Stromal cell of bone marrow (primary cell): ENCODE measurements at regions not wholly inside any gene's neighbourhood (a gene's known extent, or its start where the extent isn't known, plus 50 kb on each side); places are given as distances from the start of the nearest gene placed in this dataset.
"Not testable (repeated sequence)": the region's sequence is repeated elsewhere in the genome, so short reads cannot be mapped to it uniquely, and the experiment has no call there.

ENCODE experiments used
- DNase-seq: peaks from one replicate; pipeline ENCODE4 v3.0.0-alpha.2; 2012; ENCODE audit warnings: low read depth

DNA sequence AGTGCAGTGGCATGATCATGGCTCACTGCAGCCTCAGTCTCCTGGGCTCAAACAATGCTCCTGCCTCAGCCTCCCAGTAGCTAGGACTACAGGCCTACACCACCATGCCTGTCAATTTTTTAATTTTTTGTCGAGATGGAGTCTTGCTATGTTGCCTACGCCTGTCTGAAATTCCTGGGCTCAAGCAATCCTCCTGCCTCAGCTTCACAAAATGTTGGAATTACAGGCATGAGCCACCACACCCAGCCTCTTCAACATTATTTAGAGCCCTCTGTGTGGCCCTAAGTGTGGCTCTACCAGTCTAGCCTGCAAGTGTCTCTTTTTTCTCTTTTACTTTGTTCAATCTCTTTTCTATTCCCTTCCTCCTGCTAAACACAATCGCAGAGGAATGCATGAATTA is 154.4 kb upstream of the EPB41L4A start:
- no peak for DNase-seq

DNA sequence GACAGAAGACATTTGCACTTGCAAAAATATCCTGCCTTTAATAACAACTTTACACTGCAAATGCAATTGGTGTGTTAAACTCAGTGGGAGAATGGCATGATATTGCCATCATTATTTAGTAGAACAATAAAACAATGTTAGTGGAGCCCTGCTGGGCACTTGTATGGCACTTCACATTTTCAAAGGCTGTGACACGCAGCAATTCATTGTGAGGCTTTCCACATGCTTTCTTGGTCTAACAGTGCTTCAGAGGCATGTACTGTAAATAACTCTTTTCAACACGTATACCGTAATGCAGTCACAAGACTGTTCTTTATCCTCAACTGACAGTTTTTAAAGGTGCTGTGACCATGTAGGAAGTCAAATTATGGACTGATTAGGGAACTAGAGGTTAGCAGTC is 155.5 kb upstream of the EPB41L4A start:
- DNase-seq: no peak

DNA sequence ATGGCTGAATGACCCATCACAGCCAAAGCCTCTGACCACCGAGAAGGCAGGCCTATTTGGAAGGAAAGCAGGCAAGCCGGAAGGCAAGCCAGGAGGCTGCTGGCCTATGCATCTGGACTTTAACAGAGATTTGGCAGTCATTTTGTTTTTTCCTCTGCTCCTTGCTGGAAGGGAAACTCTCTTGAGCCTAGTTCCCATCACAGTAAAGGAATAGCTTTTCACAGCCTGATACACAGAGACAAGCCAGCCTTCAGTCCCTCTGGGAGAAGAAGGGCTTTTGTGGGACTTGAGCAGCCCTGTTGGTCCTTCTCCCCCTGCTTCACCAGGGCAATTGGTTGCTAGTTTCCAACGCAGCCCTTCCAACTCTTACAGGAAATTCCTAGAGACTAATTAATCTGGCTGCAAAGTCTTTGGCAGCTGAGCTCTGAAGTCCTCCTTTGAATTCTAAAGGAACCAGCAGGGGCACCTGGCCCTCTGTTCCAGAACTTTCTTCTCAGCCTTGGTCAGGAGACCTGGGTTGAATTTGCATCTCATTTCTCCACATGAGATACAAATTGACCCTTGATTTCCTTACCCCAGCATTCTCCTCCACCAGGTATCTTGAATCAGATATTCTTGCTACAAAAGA is 157.3 kb upstream of the EPB41L4A start:
- DNase-seq: no peak

DNA sequence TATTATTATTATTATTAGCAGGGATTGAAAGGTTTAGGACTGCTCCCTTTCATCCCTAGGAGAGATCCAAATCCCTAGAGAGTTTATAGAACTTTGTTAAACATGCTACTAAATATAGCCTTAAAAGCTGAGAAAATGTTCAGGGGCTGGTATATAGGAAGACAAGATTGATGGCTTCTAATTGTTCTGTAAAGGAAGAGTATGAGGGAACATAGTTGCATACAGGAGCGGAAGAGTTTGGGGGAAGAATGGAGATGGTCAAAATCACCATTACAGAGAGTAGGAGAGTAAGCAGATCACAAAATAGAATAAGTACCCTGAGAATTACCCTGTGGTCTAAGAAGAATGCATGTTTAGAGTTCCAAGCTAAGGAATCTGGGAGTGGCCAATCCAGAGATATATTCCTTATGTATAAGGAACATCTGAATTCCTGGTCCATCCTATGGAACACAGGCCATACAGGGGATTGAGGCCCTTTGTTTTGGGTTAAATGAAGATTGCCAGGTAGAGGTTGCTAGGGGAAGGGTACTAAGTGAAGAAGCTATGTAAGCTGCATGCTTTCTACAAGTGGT is 158.0 kb upstream of the APC start:
- DNase-seq: no peak

DNA sequence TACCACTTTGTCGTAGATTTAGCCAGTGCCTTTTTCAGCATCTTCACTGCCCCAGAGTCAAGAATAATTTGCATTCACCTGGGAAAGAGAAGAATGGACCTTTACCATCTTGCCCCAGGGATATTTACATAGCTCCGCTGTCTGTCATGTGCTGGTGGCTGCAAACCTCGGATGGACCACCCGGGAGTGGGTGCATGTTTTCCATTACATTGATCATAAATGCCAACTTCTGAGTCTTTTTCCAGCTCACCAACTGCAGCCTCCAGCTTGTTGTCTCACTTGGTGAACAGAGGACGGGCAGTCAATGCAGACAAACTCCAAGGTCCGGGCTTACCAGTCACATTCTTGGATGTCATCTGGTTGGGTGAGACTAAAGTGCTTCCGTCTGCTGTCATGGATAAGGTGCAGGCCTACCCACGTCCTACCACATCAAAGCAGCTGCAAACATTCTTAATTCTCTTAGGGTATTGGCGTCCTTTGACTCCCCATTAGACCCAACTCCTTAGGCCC is 155.8 kb upstream of the APC start:
- no peak for DNase-seq

DNA sequence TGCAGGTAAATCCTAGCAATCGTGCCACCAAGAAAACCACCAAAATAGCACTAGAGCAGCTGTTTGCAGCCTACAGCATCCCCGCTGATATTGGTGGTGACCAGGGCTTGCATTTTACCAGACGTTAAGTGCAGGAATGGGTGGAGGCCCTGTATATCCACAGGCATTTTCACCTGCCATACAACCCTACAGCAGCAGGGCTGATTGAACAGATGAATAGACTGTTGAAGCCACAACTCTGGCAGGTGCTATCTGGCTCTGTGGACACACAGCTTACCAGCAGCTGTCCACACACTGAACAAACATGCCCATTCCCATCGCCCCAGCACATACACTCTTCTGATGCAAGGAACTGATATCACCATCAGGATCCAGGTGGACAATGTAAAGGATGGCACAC is 154.5 kb upstream of the APC start:
- no peak for DNase-seq

DNA sequence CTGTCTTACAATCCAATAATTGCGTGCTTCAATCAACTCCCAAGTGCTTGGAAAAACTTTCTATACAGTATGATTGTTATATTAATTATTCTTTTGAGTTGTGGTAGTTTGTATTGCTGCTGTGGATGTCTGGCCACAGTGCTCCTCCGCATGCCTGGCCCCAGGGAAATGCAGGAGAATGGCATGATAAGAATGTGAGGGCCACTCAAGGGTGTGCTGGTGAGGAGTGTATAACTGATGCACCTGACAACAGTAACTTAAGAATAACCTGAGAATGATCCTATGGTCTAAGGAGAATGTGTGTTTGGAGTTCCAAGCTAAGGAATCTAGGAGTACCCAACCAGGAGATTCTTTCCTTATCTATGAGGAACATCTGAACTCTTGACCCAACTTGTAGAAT is 152.9 kb upstream of the APC start:
- no peak for DNase-seq

DNA sequence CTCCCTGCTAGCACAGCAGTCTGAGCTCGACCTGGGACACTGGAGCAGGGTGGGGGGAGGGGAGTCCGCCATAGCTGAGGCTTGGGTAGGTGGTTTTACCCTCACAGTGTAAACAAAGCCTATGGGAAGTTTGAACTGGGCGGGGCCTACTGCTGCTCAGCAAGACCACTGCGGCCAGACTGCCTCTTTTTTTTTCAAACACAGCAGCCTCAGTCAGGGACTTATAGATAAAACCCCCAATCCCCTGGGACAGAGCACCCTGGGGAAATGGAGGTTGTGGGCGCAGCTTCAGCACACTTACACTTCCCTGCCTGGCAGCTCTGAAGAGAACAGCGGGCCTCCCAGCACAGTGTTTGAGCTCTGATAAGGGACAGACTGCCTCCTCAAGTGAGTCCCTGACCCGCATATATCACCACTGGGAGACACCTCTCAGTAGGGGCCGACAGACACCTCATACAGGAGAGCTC is 151.1 kb upstream of the APC start:
- DNase-seq: no peak

DNA sequence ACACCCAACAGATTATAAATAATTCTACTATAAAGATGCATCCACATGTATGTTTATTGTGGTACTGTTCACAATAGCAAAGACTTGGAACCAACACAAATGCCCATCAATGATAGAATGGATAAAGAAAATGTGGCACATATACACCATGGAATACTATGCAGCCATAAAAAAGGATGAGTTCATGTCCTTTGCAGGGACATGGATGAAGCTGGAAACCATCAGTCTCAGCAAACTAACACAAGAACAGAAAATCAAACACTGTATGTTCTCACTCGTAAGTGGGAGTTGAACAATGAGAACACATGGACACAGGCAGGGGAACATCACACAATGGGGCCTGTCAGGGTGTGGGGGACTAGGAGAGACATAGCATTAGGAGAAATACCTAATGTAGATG is 146.8 kb upstream of the APC start:
- DNase-seq: not testable (repeated sequence)

DNA sequence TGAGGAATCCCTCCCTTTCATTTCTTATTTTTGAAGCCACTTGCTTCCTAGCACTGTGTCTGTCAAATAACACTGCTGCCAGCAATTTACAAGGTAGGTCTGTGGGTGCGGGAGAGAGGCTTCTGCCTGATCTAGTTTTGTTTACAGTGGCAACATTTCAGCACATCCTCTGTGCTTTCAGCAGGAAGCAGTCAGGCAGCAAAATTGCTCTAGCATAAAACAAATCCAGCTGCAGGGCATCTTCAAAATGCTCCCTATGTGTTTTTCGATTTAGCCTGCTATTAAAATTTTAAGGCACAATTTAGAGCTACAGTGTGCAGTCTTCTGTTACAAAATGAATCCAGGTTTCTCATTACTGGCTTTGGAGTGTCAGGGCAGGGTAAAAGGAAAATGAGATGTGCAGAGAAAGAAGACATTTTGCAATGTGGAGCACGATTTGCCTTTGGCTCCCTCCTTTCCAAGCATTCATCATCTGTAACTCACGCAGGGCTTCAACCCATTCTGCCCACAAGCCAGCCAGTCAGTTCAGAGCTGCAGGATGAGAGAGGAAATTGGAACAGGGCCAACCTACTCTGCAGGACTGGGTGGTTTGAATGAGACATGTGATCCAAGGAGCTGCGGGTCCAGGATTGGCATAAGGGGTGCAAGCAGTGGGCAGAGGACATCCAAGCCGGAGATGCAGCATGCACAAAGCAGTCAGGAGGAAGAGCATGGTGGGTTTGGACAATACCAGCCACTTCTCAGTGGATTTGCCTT is 143.4 kb upstream of the APC start:
- peak; percentile 18 for DNase-seq

DNA sequence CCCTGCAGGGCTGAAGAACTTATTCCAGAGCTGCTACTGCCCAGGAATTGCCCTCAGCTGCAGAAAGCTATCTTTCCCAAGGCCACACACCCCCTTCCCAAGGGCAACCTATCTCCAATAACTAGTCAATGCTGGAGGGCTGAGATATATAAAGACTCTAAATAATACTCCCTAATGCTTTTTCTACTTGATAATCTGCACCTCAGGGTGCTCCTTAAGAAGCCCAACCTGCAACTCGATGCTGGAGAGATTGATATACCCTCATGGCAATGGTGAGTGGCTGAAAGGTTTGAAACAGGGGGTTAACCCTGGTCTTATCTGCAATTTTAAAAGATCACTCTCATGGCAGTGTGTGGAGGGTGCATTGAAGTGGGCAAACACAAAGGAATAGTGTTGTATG is 142.7 kb upstream of the APC start:
- DNase-seq: no peak

DNA sequence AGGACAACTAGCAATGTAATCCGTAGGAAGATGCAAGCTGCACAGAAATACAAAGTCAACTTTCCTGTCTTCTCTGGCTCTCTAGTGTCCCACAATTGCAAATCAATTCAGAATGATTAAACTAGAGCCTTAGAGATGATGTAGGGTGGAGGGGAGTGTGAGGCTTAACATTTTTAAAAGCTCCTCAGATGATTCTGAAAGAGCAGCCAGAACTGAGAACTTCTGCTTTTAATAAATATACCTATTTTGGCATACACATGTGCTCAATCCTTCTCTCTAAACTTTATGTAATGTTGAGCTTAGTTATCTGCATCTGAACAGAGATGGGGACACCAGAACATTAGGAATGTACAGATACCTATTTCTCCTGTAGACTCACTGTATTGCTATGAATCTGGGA is 139.9 kb upstream of the APC start:
- DNase-seq: no peak

DNA sequence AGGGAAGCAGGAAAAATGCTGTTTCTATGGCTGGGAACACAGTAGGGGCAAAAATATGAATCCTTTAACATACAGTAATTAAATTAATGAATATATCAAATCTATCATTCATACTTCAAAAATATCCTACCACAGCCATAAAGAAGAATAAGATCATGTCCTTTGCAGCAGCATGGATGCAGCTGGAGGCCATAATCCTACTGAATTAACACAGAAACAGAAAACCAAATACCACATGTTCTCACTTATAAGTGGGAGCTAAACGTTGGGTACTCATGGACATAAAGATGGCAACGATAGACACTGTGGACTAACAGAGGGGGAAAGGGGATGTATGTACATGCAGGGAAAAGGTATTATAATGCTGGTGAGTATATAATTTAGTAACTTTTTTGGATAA is 137.2 kb upstream of the APC start:
- not testable (repeated sequence) for DNase-seq

DNA sequence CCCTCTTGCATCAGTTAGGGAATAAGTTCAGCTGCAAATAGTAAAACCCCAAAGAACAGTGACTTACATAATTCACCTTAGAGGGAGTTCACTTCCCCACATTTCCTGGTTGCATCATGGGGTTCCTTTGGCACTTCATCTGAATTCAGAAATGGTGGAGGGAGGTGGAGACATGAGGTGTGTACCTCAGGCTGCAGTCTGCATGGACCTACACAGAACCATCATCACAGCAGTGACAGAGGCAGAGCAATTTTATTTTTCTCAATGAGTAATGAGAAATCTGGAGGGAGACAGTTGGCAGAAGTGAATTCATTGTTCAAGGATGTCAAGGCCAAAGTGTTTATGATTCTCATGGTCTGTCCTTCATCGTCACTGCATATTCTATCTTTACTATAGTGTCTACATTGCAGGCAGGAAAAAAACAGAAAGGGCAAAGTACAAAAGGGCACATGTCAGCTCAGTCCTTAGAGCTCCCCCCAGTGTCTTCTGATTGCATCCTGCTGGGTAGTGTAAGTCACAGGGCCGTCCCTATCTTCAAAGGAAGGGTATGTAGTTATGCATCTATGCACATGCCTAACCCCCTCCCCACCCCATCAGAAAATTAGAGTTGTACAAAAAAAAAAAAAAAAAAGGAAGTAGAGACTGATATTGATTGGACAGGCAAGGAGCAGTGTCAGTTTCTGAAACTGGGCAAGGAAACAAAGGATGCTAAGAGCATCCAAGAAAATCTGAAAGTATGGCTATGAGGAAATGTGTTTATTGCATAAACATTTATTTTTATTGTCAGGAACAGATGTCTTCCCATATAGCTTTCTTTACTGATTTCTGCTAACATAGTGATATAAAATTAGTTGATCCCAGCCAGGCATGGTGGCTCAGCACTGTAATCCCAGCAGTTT is 132.7 kb upstream of the APC start:
- no peak for DNase-seq

DNA sequence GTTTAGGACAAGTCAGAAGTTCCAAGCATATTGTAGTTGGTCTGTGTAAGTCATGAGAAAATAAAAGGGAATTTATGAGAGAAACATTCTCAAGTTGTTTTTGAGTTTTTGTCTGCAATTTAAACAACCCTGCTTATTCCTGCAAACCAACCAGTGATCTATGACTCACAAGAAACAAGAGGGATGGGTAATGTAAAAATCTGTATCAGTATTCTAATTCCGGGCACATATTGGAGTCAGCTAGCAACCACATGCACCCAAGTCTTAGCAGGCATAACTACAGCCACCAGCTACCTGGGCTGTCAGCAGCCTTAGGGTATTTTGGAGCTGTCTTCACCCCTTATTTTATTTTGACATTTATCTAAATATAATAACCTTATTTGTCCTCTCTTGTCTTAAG is 128.7 kb upstream of the APC start:
- DNase-seq: no peak

DNA sequence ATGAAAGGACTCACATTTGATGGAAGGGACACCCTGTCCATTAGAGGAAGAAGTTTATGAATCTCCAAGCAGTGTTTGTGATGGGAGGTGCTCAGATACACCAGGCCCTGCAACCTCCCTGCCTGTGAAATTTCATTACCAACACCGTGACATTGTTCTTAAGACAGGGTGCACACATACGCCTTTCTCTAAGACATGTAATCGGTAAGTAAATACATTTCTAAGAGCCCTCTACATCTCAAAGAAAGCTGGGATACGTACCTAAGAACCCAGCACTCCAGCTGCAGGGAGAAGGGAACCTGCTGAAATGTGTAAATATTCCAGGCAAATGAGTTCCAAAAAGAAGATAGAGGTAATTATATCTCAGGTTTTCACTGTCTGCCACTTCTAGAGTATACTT is 125.0 kb upstream of the APC start:
- DNase-seq: no peak

DNA sequence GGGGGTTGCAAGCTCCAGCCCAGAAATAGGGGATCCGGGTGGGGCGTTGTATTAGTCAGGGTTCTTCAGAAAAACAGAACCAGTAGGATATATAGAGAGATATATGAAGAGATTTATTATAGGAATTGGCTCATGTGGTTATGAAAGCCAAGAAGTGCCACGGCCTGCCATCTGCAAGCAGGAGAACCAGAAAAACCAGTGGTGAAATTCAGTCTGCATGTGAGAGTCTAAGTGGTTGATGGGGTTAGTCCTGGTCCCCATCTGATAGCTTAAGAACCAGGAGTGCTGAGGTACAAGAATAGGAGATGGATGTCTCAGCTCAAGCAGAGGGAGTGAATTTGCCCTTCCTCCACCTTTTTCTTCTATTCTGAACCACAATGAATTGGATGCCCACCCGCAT is 123.4 kb upstream of the APC start:
- no peak for DNase-seq

DNA sequence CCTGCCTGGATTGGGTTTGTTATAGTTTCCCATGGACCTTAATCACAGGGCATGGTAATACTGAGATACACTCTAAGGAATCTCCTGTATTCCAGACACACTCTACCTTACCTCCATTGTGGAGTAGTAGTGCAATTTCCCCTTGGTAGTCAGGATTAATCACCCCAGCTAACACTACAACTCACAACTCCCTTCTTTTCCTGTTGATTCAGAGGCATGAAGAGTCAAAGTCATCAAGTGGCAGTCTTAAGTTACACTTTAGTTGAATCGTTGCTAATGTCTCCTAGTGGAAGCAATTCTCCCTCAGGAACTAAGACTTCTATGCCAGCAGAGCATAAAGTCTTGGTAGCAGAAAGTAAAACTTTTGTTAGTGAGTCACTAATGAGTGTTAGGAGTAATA is 122.7 kb upstream of the APC start:
- peak; percentile 49 for DNase-seq

DNA sequence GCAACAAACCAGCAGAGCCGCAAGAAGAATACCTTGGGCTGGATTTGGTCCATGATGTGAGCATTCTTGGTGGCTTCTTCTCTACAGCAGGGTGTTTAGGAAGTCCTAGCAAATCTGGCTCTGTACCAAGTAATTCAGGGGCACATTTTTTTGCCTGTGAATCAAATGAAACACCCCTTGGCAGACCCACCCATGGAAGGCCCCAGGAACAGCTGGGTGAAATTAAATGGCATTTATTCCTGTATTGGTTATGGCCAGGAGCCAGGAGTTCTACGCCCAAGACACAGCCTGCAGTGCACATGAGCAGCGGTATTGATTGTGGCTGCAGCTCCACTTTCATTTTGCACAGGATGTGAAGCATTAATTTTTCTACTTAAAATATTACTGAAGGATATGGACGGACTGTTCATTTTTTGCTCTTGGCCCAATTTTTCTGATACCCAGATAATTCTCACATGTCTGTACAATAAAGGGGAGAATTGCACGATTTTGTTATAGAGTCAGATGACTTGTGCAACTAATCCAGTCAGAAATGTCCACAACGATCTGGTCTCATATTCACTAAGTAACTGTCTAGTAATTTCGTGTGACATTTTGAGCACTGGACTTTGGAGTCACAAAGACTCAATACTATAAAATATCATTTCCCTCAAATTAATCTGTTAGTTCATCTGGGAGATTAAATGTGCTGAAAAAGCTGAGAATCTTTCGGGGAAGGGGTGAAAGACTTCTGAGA is 120.7 kb upstream of the APC start:
- no peak for DNase-seq

DNA sequence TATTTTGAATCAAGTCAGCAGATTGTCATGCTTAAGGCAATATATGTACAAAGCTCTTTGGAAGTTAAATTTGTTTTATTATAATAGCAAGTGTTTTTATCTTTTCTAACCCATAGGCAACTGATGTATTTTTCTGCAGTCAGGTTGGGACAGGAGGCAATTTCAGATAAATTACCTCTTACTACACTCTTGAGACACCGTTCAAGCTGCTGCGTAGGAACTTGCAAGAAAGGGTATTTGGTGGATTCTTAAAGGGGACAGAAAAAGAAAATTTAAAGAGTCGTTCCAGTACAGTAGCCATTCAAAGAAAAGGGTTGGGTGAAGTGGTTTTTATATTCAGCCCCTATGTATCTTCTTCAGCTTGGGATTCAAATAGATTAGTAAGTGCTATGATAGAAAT is 112.4 kb upstream of the APC start:
- DNase-seq: no peak

DNA sequence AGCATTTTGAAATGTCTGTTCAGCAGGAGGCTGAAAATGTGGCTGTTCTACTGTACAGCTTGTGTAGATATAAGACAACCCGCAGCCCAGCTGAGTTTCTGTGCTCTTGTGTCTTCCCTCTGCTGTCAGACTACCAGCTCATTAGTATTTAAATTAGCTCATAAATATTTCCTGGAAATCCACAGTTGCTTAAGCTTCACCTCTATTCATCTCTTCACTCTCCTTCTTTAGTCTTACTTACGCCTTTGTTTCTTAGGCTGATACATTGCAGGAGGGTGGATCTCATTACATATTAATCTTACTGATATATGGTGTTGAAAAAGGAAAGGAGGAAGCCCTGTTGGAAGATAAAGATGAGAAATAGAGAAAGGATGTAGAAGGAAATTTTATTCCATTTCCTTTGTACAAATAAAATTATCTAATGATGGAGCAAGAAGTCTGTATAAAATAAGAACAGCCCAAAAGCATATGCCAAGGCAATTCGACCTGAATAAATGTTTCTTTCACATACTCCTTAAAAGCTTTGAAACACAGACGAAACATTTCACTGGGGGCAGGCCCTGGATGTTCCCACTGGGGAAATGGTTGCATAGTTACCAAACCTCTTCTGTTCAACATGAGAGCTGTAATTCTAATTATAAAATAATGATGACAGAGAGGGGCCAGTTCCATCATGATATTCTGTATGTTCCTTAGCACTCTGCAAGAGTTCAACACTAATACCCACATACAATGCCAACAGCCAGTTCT is 111.8 kb upstream of the APC start:
- DNase-seq: no peak
